HEK293 (cell line): ENCODE measurements at regions not wholly inside any gene's neighbourhood (a gene's known extent, or its start where the extent isn't known, plus 50 kb on each side); places are given as distances from the start of the nearest gene placed in this dataset.

ENCODE experiments used
- CTCF ChIA-PET: fragments of 350-600 bp; formaldehyde crosslinking; extraction: SDS; loops from one replicate; lab custom pipeline; 2021; ENCODE audit warnings: antibody characterized with exemption; lab: Yijun Ruan, JAX
- POLR2A ChIA-PET: fragments of 300-600 bp; formaldehyde crosslinking; extraction: SDS; loops from one replicate; lab custom pipeline; 2020; ENCODE audit warnings: antibody characterized with exemption, inconsistent platforms; lab: Yijun Ruan, JAX
- H3K27ac ChIP-seq: fragments of 200-500 bp; sonication (Bioruptor generic); 2 replicates; pipeline ENCODE4 v1.5.1; 2014; ENCODE audit warnings: low read depth, low read length, control low read depth, inconsistent platforms; ENCODE audit errors: extremely low read depth
- H3K36me3 ChIP-seq, 2 experiments: fragments of 200-500 bp in 1 of 2; sonication (Bioruptor generic) in 1 of 2; 1 replicate in 1 of 2; 2 replicates in 1 of 2; pipeline ENCODE4 v1.5.1; 2014 to 2017; ENCODE audit warnings: inconsistent platforms in 2 of 2, low read length in 2 of 2; ENCODE audit not compliant: control insufficient read depth in 2 of 2, insufficient read depth in 1 of 2
- H3K4me1 ChIP-seq: fragments of 200-500 bp; sonication (Bioruptor generic); 2 replicates; pipeline ENCODE4 v1.5.1; 2014; ENCODE audit warnings: mild to moderate bottlenecking, low read length, inconsistent platforms; ENCODE audit not compliant: control insufficient read depth, insufficient read depth
- H3K4me3 ChIP-seq: 2 replicates; pipeline ENCODE4 v1.5.1; 2011; ENCODE audit warnings: low read depth, mild to moderate bottlenecking, control low read depth, low read length, moderate library complexity
- H3K9me3 ChIP-seq: fragments of 200-500 bp; sonication (Bioruptor generic); 2 replicates; pipeline ENCODE4 v1.5.1; 2014; ENCODE audit warnings: low read depth, low read length, inconsistent platforms; ENCODE audit not compliant: control insufficient read depth, insufficient read depth
- GLIS1 ChIP-seq: fragments of 450-650 bp; formaldehyde crosslinking; IDR thresholded peaks from 2 replicates; pipeline ENCODE4 v1.5.1; 2016; ENCODE audit warnings: missing biosample characterization, missing genetic modification characterization
- KLF8 ChIP-seq: fragments of 450-650 bp; formaldehyde crosslinking; IDR thresholded peaks from 2 replicates; pipeline ENCODE4 v1.5.1; 2016; ENCODE audit warnings: missing biosample characterization, missing genetic modification characterization
- OVOL3 ChIP-seq: fragments of 450-650 bp; formaldehyde crosslinking; IDR thresholded peaks from 2 replicates; pipeline ENCODE4 v1.5.1; 2016; ENCODE audit warnings: missing biosample characterization, missing genetic modification characterization
- SALL2 ChIP-seq: fragments of 450-650 bp; formaldehyde crosslinking; IDR thresholded peaks from 2 replicates; pipeline ENCODE4 v1.5.0; 2017; ENCODE audit warnings: missing biosample characterization, mild to moderate bottlenecking, missing genetic modification characterization, borderline replicate concordance
- SP7 ChIP-seq: fragments of 450-650 bp; formaldehyde crosslinking; IDR thresholded peaks from 2 replicates; pipeline ENCODE4 v1.5.1; 2016; ENCODE audit warnings: missing biosample characterization, missing genetic modification characterization
- ZBTB44 ChIP-seq: fragments of 450-650 bp; IDR thresholded peaks from 2 replicates; pipeline ENCODE4 v1.5.1; 2018; ENCODE audit warnings: missing biosample characterization, mild to moderate bottlenecking, missing genetic modification characterization
- ZFP69B ChIP-seq: fragments of 450-650 bp; formaldehyde crosslinking; IDR thresholded peaks from 2 replicates; pipeline ENCODE4 v1.5.1; 2016; ENCODE audit warnings: missing biosample characterization, missing genetic modification characterization
- ZNF24 ChIP-seq: fragments of 450-650 bp; formaldehyde crosslinking; IDR thresholded peaks from 2 replicates; pipeline ENCODE4 v1.5.1; 2016; ENCODE audit warnings: missing biosample characterization, missing genetic modification characterization
- ZNF350 ChIP-seq: fragments of 450-650 bp; formaldehyde crosslinking; IDR thresholded peaks from 2 replicates; pipeline ENCODE4 v1.5.0; 2017; ENCODE audit warnings: missing biosample characterization, mild to moderate bottlenecking, missing genetic modification characterization
- ZNF529 ChIP-seq: fragments of 450-650 bp; formaldehyde crosslinking; IDR thresholded peaks from 2 replicates; pipeline ENCODE4 v1.5.1; 2017; ENCODE audit warnings: missing genetic modification characterization, missing biosample characterization; ENCODE audit not compliant: insufficient replicate concordance
- ZNF600 ChIP-seq: fragments of 450-650 bp; formaldehyde crosslinking; IDR thresholded peaks from 2 replicates; pipeline ENCODE4 v1.5.1; 2016; ENCODE audit warnings: missing biosample characterization, missing genetic modification characterization
- ZNF660 ChIP-seq: fragments of 450-650 bp; IDR thresholded peaks from 2 replicates; pipeline ENCODE4 v1.5.1; 2018; ENCODE audit warnings: missing biosample characterization, mild to moderate bottlenecking, missing genetic modification characterization
- TF ChIP-seq, protein P1 (sequence below): fragments of 450-650 bp; formaldehyde crosslinking; IDR thresholded peaks from 2 replicates; pipeline ENCODE4 v1.5.1; 2016; ENCODE audit warnings: missing biosample characterization, missing genetic modification characterization
- TF ChIP-seq, protein P2 (sequence below): fragments of 450-650 bp; formaldehyde crosslinking; IDR thresholded peaks from 2 replicates; pipeline ENCODE4 v1.5.1; 2016; ENCODE audit warnings: missing biosample characterization, missing genetic modification characterization, borderline replicate concordance
- TF ChIP-seq, protein P3 (sequence below): fragments of 450-650 bp; formaldehyde crosslinking; IDR thresholded peaks from 2 replicates; pipeline ENCODE4 v1.5.1; 2016; ENCODE audit warnings: missing biosample characterization, missing genetic modification characterization

GRCh38 chr14:106811162-106811561, 1284.8 kb downstream of the TMEM121 start:
- no peak for TF ChIP-seq ZBTB44
- TF ChIP-seq ZFP69B (tag by site-specific recombination): no peak
- TF ChIP-seq, protein P1, sequence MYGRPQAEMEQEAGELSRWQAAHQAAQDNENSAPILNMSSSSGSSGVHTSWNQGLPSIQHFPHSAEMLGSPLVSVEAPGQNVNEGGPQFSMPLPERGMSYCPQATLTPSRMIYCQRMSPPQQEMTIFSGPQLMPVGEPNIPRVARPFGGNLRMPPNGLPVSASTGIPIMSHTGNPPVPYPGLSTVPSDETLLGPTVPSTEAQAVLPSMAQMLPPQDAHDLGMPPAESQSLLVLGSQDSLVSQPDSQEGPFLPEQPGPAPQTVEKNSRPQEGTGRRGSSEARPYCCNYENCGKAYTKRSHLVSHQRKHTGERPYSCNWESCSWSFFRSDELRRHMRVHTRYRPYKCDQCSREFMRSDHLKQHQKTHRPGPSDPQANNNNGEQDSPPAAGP (tag by site-specific recombination): no peak
- no peak for TF ChIP-seq SALL2 (tag by site-specific recombination)
- no peak for TF ChIP-seq GLIS1 (tag by site-specific recombination)
- TF ChIP-seq SP7 (tag by site-specific recombination): no peak
- TF ChIP-seq, protein P2, sequence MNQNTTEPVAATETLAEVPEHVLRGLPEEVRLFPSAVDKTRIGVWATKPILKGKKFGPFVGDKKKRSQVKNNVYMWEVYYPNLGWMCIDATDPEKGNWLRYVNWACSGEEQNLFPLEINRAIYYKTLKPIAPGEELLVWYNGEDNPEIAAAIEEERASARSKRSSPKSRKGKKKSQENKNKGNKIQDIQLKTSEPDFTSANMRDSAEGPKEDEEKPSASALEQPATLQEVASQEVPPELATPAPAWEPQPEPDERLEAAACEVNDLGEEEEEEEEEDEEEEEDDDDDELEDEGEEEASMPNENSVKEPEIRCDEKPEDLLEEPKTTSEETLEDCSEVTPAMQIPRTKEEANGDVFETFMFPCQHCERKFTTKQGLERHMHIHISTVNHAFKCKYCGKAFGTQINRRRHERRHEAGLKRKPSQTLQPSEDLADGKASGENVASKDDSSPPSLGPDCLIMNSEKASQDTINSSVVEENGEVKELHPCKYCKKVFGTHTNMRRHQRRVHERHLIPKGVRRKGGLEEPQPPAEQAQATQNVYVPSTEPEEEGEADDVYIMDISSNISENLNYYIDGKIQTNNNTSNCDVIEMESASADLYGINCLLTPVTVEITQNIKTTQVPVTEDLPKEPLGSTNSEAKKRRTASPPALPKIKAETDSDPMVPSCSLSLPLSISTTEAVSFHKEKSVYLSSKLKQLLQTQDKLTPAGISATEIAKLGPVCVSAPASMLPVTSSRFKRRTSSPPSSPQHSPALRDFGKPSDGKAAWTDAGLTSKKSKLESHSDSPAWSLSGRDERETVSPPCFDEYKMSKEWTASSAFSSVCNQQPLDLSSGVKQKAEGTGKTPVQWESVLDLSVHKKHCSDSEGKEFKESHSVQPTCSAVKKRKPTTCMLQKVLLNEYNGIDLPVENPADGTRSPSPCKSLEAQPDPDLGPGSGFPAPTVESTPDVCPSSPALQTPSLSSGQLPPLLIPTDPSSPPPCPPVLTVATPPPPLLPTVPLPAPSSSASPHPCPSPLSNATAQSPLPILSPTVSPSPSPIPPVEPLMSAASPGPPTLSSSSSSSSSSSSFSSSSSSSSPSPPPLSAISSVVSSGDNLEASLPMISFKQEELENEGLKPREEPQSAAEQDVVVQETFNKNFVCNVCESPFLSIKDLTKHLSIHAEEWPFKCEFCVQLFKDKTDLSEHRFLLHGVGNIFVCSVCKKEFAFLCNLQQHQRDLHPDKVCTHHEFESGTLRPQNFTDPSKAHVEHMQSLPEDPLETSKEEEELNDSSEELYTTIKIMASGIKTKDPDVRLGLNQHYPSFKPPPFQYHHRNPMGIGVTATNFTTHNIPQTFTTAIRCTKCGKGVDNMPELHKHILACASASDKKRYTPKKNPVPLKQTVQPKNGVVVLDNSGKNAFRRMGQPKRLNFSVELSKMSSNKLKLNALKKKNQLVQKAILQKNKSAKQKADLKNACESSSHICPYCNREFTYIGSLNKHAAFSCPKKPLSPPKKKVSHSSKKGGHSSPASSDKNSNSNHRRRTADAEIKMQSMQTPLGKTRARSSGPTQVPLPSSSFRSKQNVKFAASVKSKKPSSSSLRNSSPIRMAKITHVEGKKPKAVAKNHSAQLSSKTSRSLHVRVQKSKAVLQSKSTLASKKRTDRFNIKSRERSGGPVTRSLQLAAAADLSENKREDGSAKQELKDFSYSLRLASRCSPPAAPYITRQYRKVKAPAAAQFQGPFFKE (tag by site-specific recombination): no peak
- TF ChIP-seq ZNF600 (tag by site-specific recombination): no peak
- no peak for TF ChIP-seq ZNF24 (tag by site-specific recombination)
- no peak for TF ChIP-seq KLF8 (tag by site-specific recombination)
- no peak for TF ChIP-seq ZNF529
- TF ChIP-seq ZNF660 (tag by site-specific recombination): no peak
- TF ChIP-seq ZNF350 (tag by site-specific recombination): no peak
- TF ChIP-seq, protein P3, sequence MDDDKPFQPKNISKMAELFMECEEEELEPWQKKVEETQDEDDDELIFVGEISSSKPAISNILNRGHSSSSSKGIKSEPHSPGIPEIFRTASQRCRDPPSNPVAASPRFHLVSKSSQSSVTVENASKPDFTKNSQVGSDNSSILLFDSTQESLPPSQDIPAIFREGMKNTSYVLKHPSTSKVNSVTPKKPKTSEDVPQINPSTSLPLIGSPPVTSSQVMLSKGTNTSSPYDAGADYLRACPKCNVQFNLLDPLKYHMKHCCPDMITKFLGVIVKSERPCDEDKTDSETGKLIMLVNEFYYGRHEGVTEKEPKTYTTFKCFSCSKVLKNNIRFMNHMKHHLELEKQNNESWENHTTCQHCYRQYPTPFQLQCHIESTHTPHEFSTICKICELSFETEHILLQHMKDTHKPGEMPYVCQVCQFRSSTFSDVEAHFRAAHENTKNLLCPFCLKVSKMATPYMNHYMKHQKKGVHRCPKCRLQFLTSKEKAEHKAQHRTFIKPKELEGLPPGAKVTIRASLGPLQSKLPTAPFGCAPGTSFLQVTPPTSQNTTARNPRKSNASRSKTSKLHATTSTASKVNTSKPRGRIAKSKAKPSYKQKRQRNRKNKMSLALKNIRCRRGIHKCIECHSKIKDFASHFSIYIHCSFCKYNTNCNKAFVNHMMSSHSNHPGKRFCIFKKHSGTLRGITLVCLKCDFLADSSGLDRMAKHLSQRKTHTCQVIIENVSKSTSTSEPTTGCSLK (tag by site-specific recombination): no peak
- no peak for TF ChIP-seq OVOL3
- Histone ChIP-seq H3K9me3 (no peaks in the 10 kb centered on the region; the same call in 1 of the 2 replicates), H3K4me3 (no peak overlapping the region), H3K36me3 (no peaks in the 10 kb centered on the region), H3K4me1 (no peaks in the 10 kb centered on the region), H3K27ac (no peak overlapping the region)
- ChIA-PET POLR2A (no interaction called here), CTCF (interaction anchor here (1.0 kb wide), 1 partner anchor 21 kb away, joined by 3 read pairs; no protein-coding TSS in a partner anchor)
